ENCODE measurements at regions not wholly inside any gene's neighbourhood (a gene's known extent, or its start where the extent isn't known, plus 50 kb on each side); places are given as distances from the start of the nearest gene placed in this dataset.

DNA sequence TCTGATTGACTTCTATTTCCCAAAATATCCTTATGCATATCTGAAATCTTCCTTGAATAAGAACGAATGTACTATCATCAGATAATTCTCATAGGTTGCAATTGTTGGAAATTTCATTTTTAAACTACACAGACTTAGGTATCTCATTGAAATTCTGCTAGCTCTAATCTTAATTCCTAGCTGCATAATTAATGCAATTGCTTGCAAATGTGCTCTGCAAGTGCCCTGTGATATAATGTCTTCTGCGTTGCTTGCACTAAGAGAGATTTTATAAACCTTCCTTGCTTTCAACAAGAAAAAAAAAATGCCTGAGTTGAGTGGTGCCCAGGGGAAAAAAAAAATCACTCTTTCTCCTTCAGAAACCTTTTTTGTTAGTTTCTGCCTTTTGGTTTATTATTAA, 354.9 kb downstream of the TFAP2A start:
- ATAC-seq (no peak), DNase-seq (ENCODE audit: low spot score) (no peak)

DNA sequence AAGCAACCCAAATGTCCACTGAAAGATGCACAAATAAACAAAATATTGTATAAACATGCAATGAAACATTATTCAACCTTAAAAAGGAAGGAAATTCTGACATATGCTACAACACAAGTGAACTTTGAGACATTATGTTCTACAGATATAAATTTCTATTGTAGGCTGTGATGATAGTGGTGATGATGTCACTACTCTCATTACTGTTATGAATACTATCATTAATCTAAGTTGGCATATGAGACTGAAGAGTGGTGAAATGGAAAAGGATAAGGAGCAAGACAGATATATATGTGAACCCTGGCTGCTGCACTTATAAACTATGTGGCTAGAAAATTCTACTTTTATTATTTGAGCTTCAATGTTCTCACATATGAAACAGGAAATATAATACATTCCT, 360.2 kb downstream of the TFAP2A start:
- ATAC-seq, result no peak
- DNase-seq (ENCODE audit: low spot score), result no peak

DNA sequence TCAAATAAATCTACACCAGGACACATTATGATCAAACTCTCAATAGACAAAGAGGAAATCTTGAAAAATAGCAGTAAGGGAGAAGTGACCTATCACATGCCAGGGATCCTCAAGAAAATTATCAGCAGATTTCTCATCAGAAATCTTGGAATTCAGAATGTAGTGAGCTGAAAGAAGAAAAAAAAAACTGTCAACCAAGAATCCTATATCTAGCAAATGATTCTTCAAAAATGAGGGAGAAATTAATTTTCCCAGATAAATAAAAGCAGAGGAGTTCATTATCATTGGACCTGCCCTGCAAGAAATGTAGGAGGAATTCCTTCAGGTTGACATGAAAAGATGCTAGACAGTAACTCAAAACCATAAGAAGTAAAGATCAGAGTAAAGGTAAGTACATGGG, 363.6 kb downstream of the TFAP2A start:
- DNase-seq (ENCODE audit: low spot score) (no peak), ATAC-seq (no peak)

DNA sequence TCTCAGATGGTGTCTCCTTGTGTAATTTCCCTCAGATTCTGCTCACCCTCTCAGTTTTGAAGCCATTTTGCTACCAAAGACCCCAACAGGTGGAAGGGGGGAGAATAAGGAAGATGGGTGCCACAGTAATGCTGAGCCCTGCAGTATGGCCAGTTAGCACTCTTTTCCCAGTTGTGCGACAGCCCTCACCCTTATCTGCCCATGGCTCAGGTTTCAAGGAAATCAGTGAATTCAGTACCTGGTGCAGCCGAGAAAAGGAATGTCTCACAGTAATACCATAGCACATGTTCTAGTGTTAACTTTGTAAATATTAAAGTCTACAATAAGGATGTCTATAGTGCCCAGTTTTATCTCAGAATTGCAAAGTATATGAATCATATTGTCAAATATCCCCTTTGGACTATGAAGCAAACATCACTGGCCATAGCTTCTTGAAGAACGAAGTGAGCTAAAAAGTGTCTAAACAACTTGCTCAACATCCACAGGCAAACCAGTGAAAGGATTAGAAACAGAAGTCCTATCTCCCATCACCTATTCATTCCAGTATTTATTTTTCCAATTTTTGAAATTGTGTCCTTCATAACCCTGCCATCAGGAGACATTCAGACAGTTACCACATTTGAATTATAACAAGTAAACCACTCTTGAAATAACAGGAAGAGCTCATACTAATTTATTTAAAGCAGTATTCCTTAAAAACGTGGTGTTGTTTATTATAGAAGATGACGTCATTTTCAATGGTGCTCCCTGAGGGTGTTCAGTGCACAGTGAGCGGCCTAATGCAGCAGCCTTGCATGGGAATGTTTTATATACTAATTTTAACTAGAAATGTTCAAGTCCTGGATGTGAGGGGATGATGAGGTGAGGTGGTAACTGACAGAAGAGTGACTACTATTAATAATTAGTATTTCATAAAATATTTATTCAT, 366.2 kb downstream of the TFAP2A start:
- DNase-seq (ENCODE audit: low spot score), result no peak
- no peak for ATAC-seq

DNA sequence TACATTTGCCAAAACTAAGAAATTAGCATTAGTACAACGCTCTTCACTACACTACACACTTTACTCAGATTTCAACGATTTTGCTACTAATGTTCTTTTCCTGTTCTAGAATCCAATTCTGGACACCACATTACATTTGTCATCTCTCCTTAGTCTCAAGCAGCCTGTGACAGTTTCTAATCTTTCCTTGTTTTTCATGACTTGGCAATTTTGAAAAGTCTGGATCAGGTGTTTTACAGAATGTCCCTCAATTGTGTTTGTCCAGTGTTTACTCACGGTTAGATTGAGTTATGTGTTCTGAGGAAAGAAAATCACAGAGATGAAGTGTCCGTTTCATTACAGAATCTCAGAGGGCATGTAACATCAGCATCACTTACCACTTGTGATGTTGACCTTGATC, 372.6 kb downstream of the TFAP2A start:
- no peak for ATAC-seq

DNA sequence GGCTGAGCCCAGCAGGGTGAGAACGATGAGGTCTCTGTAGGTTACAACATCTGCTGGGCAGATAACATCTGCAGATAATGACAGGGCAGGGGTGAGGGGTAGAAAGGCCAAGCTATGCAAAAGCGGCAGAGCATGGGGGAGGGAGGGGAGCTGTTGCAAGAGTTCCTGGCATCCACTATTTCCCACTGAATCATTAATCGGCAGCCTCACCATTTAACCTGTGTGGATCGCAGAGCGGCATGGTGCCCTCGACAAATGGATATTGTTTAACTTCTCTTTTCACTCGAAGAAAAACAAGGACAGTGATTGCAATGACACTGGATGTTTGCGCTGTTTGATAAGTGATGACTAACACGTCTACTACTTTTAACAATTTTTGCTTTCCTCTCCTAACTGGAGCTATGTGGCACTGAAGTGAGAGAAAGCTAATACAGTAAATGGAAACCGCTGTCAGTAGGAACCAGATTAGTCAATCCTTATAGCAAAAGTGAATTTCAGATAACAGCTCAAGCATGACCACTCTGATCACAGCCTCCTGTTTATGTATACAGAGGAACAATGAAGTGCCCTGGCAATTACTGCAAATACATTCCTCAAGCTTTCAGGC, 381.5 kb downstream of the TFAP2A start:
- peak; percentile 97 for ATAC-seq
- DNase-seq (ENCODE audit: low spot score), result peak; percentile 88

More for the DNA sequence above, 372.6 kb downstream of the TFAP2A start:
- no peak for DNase-seq (ENCODE audit: low spot score)

DNA sequence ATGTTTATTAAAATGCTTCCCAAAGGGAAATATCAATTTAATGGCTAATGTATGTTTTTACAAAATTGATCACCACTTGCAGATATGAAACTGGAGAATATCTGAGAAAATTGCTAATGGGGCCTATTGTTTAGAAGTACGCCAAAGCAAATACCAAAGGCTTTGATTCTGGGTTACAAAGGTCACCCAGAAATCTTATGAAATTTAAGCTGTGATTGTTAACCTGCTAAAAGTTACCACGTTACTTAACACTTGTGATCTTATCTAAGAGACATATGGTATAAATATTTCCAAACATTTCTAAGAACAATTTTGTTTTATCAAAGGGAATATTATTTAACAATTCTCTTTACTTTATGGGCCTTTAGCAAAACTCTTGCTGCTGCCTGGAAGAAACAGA, 383.3 kb downstream of the TFAP2A start:
- ATAC-seq, result no peak
- no peak for DNase-seq (ENCODE audit: low spot score)

DNA sequence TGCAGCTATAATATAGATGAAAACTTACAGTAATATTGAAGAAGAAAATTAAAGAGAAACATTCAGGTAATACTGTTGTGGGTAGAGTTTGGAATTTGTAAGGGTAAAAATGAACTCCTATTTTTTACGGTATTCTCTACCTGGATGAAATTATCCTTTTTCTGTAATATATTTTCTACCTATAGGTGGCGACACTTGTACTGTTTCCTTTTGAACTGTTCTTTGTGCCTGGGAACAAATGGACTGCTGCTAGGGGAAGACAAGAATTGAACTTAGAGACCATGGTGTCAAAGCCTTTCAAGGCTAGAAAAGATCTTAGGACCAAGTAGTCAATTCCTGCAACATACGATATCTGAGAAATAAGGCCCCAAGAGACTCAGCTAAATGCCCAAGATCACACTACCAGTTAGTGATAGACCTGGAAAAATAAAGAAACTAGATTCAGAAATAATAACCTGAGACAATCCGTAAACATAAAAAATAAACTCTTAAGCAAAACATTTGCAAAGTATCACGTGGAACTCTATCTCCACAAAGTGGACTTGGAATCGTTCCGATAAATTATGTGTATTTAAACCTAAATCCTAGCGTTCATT, 383.8 kb downstream of the TFAP2A start:
- DNase-seq (ENCODE audit: low spot score), result no peak

DNA sequence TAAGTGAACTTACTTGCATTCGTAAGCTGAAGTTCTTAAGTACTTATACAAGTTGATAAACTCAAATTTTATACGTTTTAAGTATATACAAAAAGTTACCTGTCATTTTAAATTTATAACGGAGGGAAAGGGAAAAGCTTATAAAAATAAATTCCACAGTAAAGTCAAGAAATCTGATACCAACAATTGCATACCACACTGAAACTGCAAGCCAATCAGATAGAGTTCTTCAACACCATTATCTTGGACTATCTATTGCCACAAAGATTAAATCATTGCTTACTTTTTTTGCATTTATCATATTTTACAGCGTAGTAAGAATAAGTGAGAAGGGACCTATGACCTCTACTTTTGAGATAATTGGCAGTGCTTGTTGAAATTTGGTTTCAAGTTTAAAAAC, 386.7 kb downstream of the TFAP2A start:
- DNase-seq (ENCODE audit: low spot score) (no peak), ATAC-seq (no peak)

More for the DNA sequence above, 383.8 kb downstream of the TFAP2A start:
- ATAC-seq, result no peak

DNA sequence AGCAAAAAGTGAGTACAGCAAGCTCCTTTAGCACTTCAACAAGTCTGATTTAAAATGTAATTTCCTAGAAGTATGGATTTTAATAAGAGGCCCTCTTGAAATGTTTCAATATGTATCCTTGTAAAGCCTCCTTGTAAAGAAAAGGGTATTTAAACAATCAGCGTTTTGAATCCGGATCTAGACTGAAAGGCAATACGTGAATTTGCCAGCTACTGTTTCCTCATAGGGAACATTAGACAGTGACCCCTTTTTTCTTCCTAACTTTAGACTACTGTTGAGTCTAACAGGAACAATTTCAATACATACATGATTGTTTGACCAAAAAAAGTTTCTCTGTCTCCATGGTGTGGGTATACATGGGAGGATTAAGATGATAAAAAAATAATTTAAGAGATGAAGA, 395.0 kb downstream of the TFAP2A start:
- DNase-seq (ENCODE audit: low spot score) (no peak), ATAC-seq (no peak)

DNA sequence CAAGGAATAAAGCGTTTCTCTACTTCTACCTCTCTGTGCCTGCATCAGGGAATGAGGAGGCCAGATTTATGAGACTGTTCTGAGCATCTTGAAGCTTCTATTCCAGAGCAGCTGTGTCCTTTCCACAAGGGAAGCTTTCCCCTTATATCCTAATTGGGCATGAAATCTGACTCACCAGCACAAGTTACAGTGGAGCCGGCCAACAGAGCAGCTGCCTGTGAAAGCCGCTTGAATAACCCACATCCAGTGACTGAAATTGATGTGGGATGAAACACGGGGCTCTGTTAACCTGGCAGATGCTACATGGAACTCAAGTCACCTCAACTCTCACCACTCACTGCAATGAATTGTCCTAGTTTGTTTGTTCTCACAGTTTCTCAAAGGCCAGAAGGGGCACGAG, 400.3 kb downstream of the TFAP2A start:
- no peak for ATAC-seq

DNA sequence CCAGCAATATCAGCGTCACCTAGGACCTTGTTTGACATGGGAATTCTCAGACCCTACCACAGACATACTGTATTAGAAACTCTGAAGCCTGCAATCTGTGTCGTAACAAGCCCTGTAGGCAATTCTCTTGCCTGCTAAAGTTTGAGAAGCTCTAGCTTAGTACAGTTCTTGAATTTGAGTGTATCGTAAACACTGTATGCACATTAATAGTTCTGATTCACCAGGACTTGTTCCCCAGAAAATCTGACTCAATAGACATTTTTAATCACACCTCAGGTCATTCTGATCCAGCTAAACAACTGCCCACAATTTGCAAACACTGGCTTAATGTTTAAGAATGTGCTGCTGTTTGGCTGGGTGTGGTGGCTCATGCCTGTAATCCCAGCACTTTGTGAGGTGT, 414.3 kb downstream of the TFAP2A start:
- ATAC-seq, result no peak
- DNase-seq (ENCODE audit: low spot score), result no peak

More for the DNA sequence above, 400.3 kb downstream of the TFAP2A start:
- DNase-seq (ENCODE audit: low spot score), result no peak

DNA sequence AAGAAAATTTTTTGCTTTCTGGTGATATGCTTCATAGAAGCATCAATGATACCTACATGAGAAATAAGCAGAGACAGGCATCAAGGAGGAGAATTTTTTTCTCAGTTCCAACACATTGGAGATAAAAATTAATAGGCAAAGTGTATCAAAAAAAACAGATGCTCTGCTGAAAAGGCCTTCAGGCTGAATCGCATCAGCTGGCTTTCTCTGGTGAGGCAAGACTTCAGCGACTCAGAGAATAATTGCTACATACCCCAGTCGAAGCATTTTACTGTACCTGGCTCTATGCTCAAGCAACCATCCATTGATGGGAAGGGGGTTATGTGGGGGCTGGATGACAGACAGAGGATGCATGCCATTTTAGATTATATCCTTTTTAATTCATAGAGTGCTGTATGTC, 415.1 kb downstream of the TFAP2A start:
- no peak for DNase-seq (ENCODE audit: low spot score)
- no peak for ATAC-seq

DNA sequence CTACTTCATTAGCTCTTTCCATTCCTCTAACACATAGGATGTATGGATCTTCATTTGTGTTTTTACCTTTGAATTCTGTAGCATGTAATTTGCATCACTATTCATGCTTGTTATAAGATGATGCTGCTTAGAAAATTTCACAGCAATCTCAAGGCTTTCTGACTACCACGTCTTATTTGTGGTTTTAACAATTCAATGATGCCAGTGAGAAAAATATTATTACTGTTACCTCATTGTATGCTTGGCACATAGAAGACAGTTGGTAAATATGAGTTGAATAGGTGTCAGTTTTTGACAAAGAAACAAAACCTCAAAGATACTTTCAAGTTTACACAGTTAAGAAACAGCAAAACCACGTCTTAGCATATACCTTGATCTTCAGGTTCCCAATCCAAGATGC, 428.6 kb downstream of the TFAP2A start:
- no peak for DNase-seq (ENCODE audit: low spot score)
- ATAC-seq, result no peak

DNA sequence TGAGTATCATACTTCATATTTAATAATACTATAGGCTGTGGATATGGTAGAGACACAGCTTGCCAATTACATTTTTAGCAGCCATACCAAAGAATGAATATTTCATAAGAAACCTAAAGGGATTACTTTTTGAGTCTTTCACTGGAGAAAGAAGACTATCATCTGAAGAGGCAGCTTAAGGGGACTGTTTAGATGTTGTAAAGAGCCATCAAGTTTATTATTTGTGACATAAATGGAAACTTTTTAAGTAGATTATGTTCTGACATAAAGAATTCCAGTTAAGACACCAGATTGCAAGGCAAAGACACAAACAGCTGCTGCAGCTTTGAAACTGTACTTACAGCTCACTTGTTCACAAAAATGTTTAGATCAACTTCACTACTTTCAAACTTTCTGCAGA, 429.4 kb downstream of the TFAP2A start:
- DNase-seq (ENCODE audit: low spot score) (no peak), ATAC-seq (no peak)

DNA sequence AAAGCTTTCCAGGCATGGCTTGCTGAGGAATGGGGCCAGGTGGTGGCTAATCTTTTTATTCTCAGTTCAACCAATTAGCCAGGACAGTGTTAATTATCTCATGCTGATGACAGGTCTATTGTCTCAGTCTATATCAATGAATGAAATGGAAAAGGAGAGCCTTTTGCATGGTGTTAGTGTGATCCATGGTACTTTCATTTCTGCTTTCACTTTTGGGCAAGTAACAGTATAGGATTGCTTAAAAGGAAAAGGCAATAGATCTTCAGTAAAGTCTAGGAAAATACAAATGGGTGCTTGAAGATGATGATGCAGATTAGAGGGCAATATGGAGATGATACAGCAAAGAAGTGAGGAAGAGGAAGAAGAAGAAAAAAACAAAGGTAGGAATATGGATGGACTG, 430.3 kb downstream of the TFAP2A start:
- no peak for DNase-seq (ENCODE audit: low spot score)
- no peak for ATAC-seq

DNA sequence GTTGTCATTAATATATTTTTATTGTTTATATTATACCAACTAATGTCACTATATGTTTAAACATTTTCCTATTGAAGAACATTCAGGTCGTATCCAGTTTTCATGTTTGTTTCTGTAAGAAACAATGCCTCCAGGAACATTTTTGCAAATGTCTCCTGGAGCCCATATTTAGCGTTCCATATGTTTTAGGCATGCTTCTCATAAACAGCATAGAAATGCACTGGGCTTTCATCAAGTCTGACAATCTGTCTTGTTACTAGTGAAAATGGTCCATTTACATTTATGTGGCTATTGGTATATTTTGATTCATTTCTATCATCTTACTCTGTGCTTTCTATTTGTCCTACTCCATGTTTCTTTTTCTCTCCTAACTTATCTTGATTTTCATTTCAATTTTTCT, 431.7 kb downstream of the TFAP2A start:
- DNase-seq (ENCODE audit: low spot score), result no peak
- ATAC-seq, result no peak

DNA sequence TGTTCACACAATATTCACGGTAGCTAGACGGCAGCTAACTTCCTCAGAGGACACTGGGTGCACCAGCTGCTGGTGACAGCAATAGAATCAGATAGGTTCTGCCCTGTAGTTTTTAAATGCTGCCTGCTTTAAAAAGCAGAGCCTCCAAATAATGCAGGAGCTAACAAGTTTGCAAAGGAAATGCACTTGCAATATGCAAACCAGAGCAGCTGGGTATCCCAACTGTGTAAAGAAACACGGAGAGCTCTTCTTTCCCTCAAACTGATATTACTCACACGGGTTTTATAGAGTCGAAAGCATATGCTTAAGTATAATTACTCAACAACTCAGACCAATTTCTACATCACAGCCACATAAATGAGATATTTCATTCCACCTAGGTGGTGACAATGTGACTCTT, 432.7 kb downstream of the TFAP2A start:
- no peak for DNase-seq (ENCODE audit: low spot score)
- no peak for ATAC-seq

DNA sequence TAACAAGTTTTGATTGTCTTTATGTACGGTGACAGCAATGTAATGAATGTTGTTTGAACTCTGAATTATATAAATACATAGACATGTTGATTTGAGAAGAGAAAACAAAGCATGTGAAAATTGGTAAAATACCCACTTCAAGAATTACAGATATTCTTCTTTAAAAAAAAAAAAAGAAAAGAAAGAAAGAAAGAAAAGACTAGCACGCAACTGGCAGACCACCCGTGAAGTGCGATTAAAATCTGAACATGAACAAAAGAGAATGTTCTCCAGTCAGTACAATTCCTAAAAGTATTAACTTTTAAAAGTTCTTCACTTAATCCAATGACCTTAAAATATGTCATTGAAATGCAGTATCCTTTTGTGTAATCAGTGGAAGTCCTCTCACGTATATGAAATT, 434.9 kb downstream of the TFAP2A start:
- ATAC-seq (no peak), DNase-seq (ENCODE audit: low spot score) (no peak)

DNA sequence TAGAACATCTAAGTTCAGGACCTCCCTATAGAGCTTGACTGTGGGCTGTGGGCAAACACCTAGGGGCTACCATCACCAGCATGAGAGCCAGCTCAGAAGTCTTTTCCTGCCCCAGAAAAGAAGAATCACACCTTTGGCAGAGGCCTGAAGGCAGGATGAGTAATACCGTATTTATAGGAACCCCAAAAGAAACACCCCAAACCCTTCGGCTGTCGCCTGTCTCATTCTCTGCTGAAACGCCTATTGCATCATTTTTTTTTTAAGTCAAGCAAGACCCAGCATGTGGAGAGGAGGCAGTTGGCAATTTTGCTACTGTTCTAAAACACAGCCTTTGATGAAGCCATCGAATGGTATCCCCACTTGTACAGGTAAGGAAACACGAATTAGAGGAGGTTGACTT, 436.4 kb downstream of the TFAP2A start:
- DNase-seq (ENCODE audit: low spot score) (no peak), ATAC-seq (no peak)

DNA sequence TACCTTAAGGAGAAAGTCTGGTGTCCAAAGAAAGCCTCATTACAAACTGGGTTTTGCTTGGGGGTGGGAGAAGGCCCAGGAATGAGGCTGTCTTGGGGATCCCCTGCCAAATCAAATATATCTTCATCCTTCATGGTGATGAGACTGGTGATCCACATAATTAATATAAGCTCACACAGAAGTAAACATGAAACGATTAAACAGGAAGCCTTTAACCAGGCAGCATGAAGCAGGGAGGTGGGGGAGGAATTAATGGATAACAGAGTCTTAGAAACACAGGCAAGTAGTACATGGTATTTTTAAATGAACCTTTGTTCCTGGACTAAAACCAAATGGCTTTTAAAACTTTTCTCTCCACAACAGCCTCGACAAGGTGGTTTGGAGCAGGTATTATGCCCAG, 437.5 kb downstream of the TFAP2A start:
- no peak for ATAC-seq
- no peak for DNase-seq (ENCODE audit: low spot score)

DNA sequence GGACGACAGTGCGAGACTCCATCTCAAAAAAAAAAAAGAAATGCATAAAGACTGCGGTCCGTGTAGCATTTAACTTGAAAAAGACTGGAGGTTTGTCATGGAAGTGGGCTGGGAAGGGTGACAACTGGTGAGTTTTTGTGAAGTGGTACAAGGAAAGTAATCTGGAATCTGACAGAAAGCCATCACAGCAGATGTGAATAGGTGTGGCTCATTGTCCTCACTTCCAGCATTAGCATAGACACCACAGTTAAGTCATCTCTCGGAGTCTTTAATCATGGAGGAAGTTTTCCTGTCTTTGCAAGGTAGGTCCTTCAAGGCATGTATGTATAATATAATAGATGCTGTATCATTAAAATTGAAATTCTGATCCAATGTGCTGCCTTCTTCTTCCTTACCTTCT, 453.2 kb downstream of the TFAP2A start:
- DNase-seq (ENCODE audit: low spot score), result no peak

More for the DNA sequence above, 453.2 kb downstream of the TFAP2A start:
- no peak for ATAC-seq
